ENCODE measurements at regions not wholly inside any gene's neighbourhood (a gene's known extent, or its start where the extent isn't known, plus 50 kb on each side); places are given as distances from the start of the nearest gene placed in this dataset.

- TF ChIP-seq ZNF674 (CRISPR knock-in tag; IDR thresholded peaks at IDR 0.05; ENCODE audit: low read depth) (no peak), SRSF4 (IDR thresholded peaks at IDR 0.05; ENCODE audit: low read depth, low read length, poor library complexity, severe bottlenecking) (no peak), CENPBD1 (CRISPR knock-in tag; IDR thresholded peaks at IDR 0.05; ENCODE audit: borderline replicate concordance, low read depth) (no peak), NR0B2 (CRISPR knock-in tag; IDR thresholded peaks at IDR 0.05) (no peak), ZBED4 (CRISPR knock-in tag; IDR thresholded peaks at IDR 0.05; ENCODE audit: borderline replicate concordance) (peak; percentile 72; the same call in 1 of the 2 replicates), ZSCAN9 (CRISPR knock-in tag; IDR thresholded peaks at IDR 0.05; ENCODE audit: borderline replicate concordance) (no peak), ZNF713 (CRISPR knock-in tag; IDR thresholded peaks at IDR 0.05) (no peak), BHLHE40 (IDR thresholded peaks at IDR 0.05; ENCODE audit: low read length) (peak; percentile 65; the same call in 1 of the 2 replicates), REXO4 (CRISPR knock-in tag; IDR thresholded peaks at IDR 0.05; ENCODE audit: borderline replicate concordance) (no peak), ZNF337 (CRISPR knock-in tag; IDR thresholded peaks at IDR 0.05; ENCODE audit: borderline replicate concordance, low read depth) (no peak), REST (IDR thresholded peaks at IDR 0.05; ENCODE audit: borderline replicate concordance in 1 of 2, low read depth in 1 of 2, low read length in 2 of 2) (peak in 1 of 2 experiments; percentile 41; a peak in 1 of 4 replicates), ZNF550 (CRISPR knock-in tag; IDR thresholded peaks at IDR 0.05; ENCODE audit: borderline replicate concordance) (no peak), ZMYM4 (CRISPR knock-in tag; IDR thresholded peaks at IDR 0.05) (0 out of 2 replicates have a peak, but pooled peaks have one; percentile 40), ELF1 (CRISPR knock-in tag; IDR thresholded peaks at IDR 0.05) (peak; percentile 30; the same call in 1 of the 2 replicates), ARID2 (CRISPR knock-in tag; IDR thresholded peaks at IDR 0.05; ENCODE audit: borderline replicate concordance) (no peak), MNT (IDR thresholded peaks at IDR 0.05) (no peak), ZNF10 (CRISPR knock-in tag; IDR thresholded peaks at IDR 0.05; ENCODE audit: borderline replicate concordance, low read depth) (no peak), MIER2 (CRISPR knock-in tag; IDR thresholded peaks at IDR 0.05) (no peak)
These were observed 92.9 kb upstream of the SALL1 start (continued) for GRCh38 chr16:51243936-51244436.
